Heart right ventricle (tissue), 16 donors: ENCODE measurements at regions not wholly inside any gene's neighbourhood (a gene's known extent, or its start where the extent isn't known, plus 50 kb on each side); places are given as distances from the start of the nearest gene placed in this dataset.

Source experiments
- ATAC-seq, 8 donors: fragments of 200-7000 bp; cut with Tn5 transposase; one replicate each; pipeline ENCODE4 v1.9.1; 2020; ENCODE audit warnings: mild to moderate bottlenecking in 8 of 8, moderate library complexity in 8 of 8, moderate number of reproducible peaks in 1 of 8
- DNase-seq, 2 donors: peaks; one replicate each; pipeline ENCODE4 v3.0.0-alpha.2; 2020
- H3K27ac ChIP-seq, 10 donors: fragments of 200-600 bp; sonication (generic) in 2 of 10; one replicate each; pipeline versions ENCODE4 v1.5.0 to v1.8.0; 2020 to 2022; ENCODE audit warnings: mild to moderate bottlenecking in 3 of 10
- H3K27me3 ChIP-seq, 7 donors: fragments of 200-600 bp; one replicate each; pipeline ENCODE4 v1.8.0; 2021 to 2022; ENCODE audit warnings: mild to moderate bottlenecking in 2 of 7
- H3K36me3 ChIP-seq, 9 donors: fragments of 200-600 bp; sonication (generic) in 1 of 9; one replicate each; pipeline versions ENCODE4 v1.5.0 to v1.8.0; 2020 to 2022; ENCODE audit warnings: mild to moderate bottlenecking in 2 of 9
- H3K4me1 ChIP-seq, 9 donors: fragments of 200-600 bp; sonication (generic) in 1 of 9; one replicate each; pipeline versions ENCODE4 v1.5.0 to v1.8.0; 2020 to 2022; ENCODE audit warnings: mild to moderate bottlenecking in 4 of 9
- H3K4me3 ChIP-seq, 10 donors: fragments of 200-600 bp; sonication (generic) in 2 of 10; one replicate each; pipeline versions ENCODE4 v1.5.0 to v1.8.0; 2020 to 2022; ENCODE audit warnings: mild to moderate bottlenecking in 7 of 10, moderate library complexity in 2 of 10
- H3K9me3 ChIP-seq, 11 donors: fragments of 200-600 bp in 10 of 11; sonication (generic) in 2 of 11; one replicate each; pipeline versions ENCODE4 v1.5.0 to v1.8.0; 2013 to 2022; ENCODE audit warnings: mild to moderate bottlenecking in 2 of 11, control low read depth in 1 of 11, moderate library complexity in 1 of 11
- CTCF ChIP-seq, 9 donors: fragments of 200-600 bp; sonication (generic) in 2 of 9; IDR thresholded peaks; one replicate each; pipeline versions ENCODE4 v1.5.0 to v1.8.0; 2021 to 2022; ENCODE audit warnings: antibody characterized with exemption in 9 of 9, mild to moderate bottlenecking in 5 of 9, moderate library complexity in 1 of 9
- WGBS, 2 donors: extraction: QIAGEN DNeasy Blood & Tissue Kit; methylation state at CpG; one replicate each; pipeline ENCODE4 v1.1.7; 2013; ENCODE audit warnings: inconsistent platforms in 1 of 2; 5-methylcytosine and 5-hydroxymethylcytosine counted together
- intact Hi-C, 10 donors: fragments of 100-400 bp; cut with DNase I; formaldehyde crosslinking; loops; one replicate each; pipeline versions ENCODE4 v1.11.1 to v1.14.2; 2022
- donor health status: Arrhythmogenic right ventricular cardiomyopathy.
- donor health status: ischemic (EF 13 %, LVEDD 7.1; RV severe dilation, severe dysfunction).
- donor health status: healthy with polysubstance abuse.
- donor health status: DM: no; HTN: yes; CAD: no.
- donor health status: DM: no; HTN: no; CAD: no.
- donor health status: ischemic (EF 25% LVEDD 6.9; RV normal size, moderate dysfunction).
- donor health status: ischemic (EF 25% LVEDD 5.7; RV mildly dilated, moderate dysfunction).
- donor health status: healthy.
- donor health status: DM: yes; HTN: yes; CAD: no.
- donor health status: Ischemic cardiomyopathy.
- donor health status: ischemic (EF 35%, LVEDD 5.7; RV mildly dilated, moderate dysfunction).
- donor health status: nonischemic (EF 11% LVEDD 7.7; RV severe dilation, severe dysfunction).
- donor health status: DM: yes; HTN: yes; CAD: no.
- donor health status: PGD.
- donor health status: ischemic (EF 29% LVEDD 5.4; RV normal size, mild dysfunction).
- donor health status: nonischemic (EF 23%, LVEDD 6.1; RV moderate dilation, normal function).

- Histone ChIP-seq H3K27ac (no peak overlapping the region), H3K27me3 (no peaks in the 10 kb centered on the region), H3K4me3 (no peak overlapping the region), H3K9me3 (no peaks in the 10 kb centered on the region), H3K4me1 (no peaks in the 10 kb centered on the region), H3K36me3 (no peaks in the 10 kb centered on the region)
- ATAC-seq (no peak), DNase-seq (no peak)
- intact Hi-C loops = no loop called here
- TF ChIP-seq CTCF (IDR thresholded peaks at IDR 0.05) = no peak
Observed at GRCh38 chr6:102986086-102986485, 1592.6 kb downstream of the GRIK2 start.

- 84 to 86% methylated on average over 1 of the region's 1 CpG for WGBS, 2 donors
- ATAC-seq (no peak), DNase-seq (no peak)
- intact Hi-C loops = no loop called here
- Histone ChIP-seq H3K4me3 (no peak overlapping the region), H3K27ac (no peak overlapping the region), H3K4me1 (no peaks in the 10 kb centered on the region), H3K36me3 (no peaks in the 10 kb centered on the region), H3K27me3 (no peaks in the 10 kb centered on the region), H3K9me3 (no peaks in the 10 kb centered on the region)
- TF ChIP-seq CTCF (IDR thresholded peaks at IDR 0.05) = no peak
Observed at GRCh38 chr6:102984357-102984756, 1590.8 kb downstream of the GRIK2 start.

- Histone ChIP-seq H3K4me1 (no peaks in the 10 kb centered on the region), H3K9me3 (peaks cover 0 to 21% (median 0%) of the 10 kb centered on the region in 11 donors), H3K36me3 (no peaks in the 10 kb centered on the region), H3K27me3 (no peaks in the 10 kb centered on the region), H3K4me3 (no peak overlapping the region), H3K27ac (no peak overlapping the region)
- intact Hi-C loops = no loop called here
- 57 to 60% methylated on average over 2 of the region's 2 CpGs for WGBS, 2 donors
- ATAC-seq (no peak), DNase-seq (no peak)
- TF ChIP-seq CTCF (IDR thresholded peaks at IDR 0.05) = no peak
Observed at GRCh38 chr6:102981490-102982015, 1588.0 kb downstream of the GRIK2 start.

- TF ChIP-seq CTCF (IDR thresholded peaks at IDR 0.05) = no peak
- no peaks in the 10 kb centered on the region for H3K36me3 ChIP-seq
- intact Hi-C loops = no loop called here
- no peak for ATAC-seq
- H3K4me1 ChIP-seq = no peaks in the 10 kb centered on the region
- 80 to 88% methylated on average over 1 of the region's 1 CpG for WGBS, 2 donors
- H3K4me3 ChIP-seq = no peak overlapping the region
- DNase-seq = no peak
- H3K9me3 ChIP-seq = peaks cover 0 to 21% (median 0%) of the 10 kb centered on the region in 11 donors
- no peaks in the 10 kb centered on the region for H3K27me3 ChIP-seq
- no peak overlapping the region for H3K27ac ChIP-seq
Observed at GRCh38 chr6:102980951-102981350, 1587.4 kb downstream of the GRIK2 start.
